Ishikawa (cell line): ENCODE measurements at regions not wholly inside any gene's neighbourhood (a gene's known extent, or its start where the extent isn't known, plus 50 kb on each side); places are given as distances from the start of the nearest gene placed in this dataset.

Source experiments
- CREB1 ChIP-seq: IDR thresholded peaks from 2 replicates; pipeline ENCODE4 v1.6.1; 2012; ENCODE audit warnings: low read depth
- EGR1 ChIP-seq: IDR thresholded peaks from 2 replicates; pipeline ENCODE4 v1.6.1; 2012
- EP300 ChIP-seq: IDR thresholded peaks from 2 replicates; pipeline ENCODE4 v1.6.1; 2012; ENCODE audit warnings: borderline replicate concordance
- RAD21 ChIP-seq: IDR thresholded peaks from 2 replicates; pipeline ENCODE4 v1.6.1; 2012; ENCODE audit warnings: low read depth
- TAF1 ChIP-seq: IDR thresholded peaks from 2 replicates; pipeline ENCODE4 v1.6.1; 2012; ENCODE audit warnings: low read depth, mild to moderate bottlenecking
- TCF12 ChIP-seq: IDR thresholded peaks from 2 replicates; pipeline ENCODE4 v1.6.1; 2012; ENCODE audit warnings: low read depth
- ZBTB7A ChIP-seq: IDR thresholded peaks from 2 replicates; pipeline ENCODE4 v1.6.1; 2012; ENCODE audit warnings: low read depth

DNA sequence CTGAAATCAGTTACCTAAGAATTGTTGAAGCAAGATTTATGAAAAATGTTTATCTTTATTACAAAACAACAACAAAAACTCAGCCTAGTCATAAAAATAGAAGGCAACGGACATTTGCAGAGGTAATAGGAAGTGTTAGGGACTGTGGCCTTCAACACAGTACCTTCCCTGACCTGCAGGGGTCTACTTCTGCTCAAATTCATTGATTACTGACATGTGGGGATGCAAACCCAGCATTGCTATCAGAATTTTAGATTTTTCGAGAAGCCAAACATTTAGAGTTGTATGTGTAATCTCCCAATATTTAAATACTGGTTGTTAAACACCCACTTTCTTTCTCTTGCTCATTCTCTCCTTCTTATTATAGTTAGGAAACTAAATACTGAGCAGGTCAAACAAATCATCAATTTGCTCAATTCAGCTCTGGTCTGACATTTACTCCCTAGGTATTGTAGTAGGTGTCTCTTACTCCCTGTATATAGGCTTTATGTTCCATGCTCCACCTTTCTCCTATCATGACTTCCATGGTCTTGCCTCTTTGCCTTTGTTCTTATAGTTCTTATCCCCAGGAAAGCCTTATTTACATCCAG, 198.5 kb downstream of the UBE2E3 start:
- TF ChIP-seq EGR1 = no peak
- no peak for TF ChIP-seq EP300
- no peak for TF ChIP-seq TAF1
- peak; percentile 48 for TF ChIP-seq RAD21
- no peak for TF ChIP-seq TCF12
- TF ChIP-seq CREB1 = no peak
- no peak for TF ChIP-seq ZBTB7A
